HG03571 (cell line): ENCODE measurements at regions not wholly inside any gene's neighbourhood (a gene's known extent, or its start where the extent isn't known, plus 50 kb on each side); places are given as distances from the start of the nearest gene placed in this dataset.
"Not testable (repeated sequence)": the region's sequence is repeated elsewhere in the genome, so short reads cannot be mapped to it uniquely, and the experiment has no call there.

Experiments
- ATAC-seq: cut with Tn5 transposase; IDR thresholded peaks from one replicate; pipeline ENCODE4 v1.9.1; 2021; ENCODE audit not compliant: unreplicated experiment

DNA sequence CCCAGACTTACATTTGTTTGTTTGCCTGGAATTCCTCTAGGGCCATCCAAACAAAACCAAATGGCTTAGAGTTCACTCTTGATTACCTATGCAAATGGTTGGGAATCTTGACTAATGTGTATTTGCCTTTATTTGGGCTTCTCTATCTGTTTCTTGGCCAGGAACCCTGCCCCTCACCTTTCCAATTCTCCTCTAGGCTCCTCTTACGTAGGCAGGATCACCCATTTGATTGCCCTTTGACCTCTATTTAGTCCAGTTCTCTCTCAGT lies 123.0 kb upstream of the DYRK2 start:
- ATAC-seq: no peak

DNA sequence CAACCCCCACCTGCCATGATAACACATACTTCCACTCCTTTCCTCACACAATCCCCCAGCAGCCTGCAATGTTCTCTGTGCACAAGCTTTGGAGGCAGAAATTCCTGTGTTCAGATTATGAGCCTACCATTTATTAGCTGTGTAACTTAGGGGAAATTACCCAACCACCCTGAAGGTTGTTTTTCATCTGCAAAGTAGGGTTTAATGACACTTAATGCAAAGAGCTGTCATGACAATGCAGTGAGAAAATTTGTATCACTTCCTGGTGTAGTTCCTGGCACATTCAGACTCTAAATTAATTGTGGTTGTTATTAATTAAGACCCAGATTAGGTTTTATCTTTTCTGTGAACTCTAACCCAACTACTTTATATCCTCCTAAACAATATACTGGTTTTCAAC lies 122.4 kb upstream of the DYRK2 start:
- ATAC-seq: no peak

DNA sequence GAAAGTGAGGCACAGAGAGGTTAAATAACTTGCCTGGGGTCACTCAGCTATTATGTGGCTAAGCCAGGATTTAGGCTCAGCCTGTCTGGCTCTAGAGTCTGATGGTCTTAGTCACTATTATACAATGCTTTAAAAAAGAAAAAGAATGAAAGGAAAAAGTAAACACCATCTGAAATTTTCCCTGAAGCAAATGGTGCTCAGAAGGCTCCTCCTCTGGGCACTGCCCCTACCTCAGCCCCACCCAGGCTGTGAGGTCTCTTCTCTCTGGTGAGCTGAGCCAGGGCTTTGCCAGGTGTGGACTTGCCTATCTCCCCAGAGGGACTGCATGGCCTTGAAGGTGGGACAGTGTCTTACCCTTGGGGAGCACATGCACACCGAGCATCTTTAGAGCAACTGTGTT lies 117.5 kb upstream of the DYRK2 start:
- ATAC-seq: no peak

DNA sequence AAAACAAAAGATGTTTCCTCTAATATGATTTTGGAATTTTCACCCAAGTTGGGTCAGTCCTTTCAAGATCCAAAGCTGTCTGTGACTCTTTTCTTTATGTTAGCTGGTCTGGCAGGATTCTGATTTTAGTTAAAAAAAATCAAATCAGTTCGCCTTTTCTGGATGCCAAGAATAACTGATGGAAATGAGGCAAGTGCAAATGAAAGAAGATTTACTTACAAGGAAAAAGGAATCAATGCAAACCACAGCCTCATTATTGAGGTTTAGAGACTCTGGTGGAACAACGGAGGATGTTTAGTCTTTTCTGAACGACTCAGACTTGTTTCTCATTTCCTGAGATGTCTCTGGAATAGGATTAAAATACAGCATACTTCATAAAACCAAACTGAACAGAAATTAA lies 117.0 kb upstream of the DYRK2 start:
- no peak for ATAC-seq

DNA sequence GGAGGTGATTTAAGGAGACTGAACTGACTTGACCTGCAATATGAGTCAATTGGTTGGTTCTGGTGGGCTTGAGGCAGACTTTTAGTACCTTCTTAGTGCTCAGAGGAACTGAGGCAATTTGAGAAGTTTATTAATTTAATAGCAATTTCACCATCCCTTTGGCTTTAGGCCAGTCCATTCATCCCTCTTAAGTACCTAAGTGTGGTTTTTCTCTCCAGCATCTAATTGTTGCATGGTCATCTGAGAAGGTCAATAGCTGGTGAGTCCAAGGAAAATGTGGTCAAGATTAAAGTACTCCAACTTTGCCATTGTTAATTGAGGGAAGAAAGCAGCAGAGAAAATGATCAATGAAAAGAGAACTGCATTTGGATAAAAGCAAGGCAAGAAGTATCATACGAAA lies 115.4 kb upstream of the DYRK2 start:
- ATAC-seq: no peak

DNA sequence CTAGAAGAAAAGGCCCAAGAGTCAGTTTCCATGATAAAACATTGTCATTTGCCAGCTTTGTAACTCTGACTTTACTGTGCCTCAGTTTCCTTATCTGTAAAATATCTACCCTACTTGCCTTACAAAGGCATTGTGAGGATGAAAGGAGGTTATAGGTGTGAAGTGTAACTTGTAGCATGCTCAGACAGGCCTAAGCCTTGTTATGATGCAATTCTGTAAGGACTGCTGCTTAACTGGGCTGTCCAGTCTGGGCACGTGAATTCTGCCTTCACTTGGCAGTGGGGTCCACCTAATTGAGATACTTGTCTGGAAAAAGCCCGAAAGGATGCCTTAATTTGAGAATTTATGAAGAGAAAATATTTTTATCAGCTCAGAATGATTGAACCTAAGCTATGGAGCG lies 114.5 kb upstream of the DYRK2 start:
- no peak for ATAC-seq

DNA sequence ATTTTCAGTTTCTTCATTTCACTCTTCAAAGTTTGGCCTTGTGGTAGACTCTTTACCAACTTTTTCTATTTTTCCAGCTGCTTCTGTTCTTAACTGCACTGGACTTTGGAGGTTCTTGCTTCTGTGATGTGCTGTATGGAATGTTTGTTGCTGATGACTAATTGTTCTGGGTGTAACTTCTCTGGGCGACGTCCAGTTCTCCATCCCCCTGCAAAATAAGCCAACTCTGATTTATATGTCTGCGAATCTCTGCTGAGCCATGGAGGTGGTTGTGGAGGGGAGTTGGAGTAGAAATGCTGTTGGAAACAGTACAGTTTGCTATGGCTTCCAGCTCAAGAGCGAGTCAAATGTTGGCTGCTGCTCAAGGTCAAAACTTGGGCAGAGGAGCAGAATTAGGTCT lies 113.9 kb upstream of the DYRK2 start:
- no peak for ATAC-seq

DNA sequence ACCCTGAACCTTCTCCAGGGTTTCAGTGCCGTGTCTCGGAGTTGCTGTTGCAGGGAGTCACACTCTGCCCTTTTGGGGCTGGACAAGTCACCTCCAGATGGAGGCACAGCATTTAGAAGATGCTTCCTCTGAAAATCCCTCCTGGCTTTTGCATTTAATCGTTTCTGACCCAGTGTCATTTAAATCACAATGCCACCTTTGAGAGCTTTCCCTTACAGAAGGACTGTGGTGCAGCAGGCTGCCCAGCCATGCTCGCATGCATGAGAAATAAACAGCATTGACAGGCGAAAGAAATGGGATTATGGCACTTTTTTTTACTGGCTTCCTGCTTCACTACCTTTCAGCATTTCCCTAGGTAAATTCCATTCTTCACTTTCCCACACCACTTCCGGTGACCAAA lies 113.4 kb upstream of the DYRK2 start:
- no peak for ATAC-seq

DNA sequence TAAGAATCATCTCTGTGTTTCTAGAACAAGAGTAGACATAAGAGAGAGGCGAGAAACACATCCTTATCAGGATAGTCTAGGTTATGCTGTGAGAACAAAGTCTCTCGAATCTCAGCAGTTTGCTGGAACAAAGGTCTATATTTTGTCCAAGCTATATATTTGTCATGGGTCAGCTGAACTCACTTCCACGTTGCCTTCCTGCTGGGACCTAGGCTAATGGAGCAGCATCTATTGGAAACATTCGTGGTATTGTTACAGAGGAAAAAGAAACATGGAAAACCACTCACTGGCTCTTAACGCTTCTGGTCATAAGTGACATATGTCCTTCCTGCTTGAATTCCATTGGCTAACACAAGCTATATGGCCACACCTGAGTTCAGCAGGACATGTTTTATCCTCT lies 112.6 kb upstream of the DYRK2 start:
- no peak for ATAC-seq

DNA sequence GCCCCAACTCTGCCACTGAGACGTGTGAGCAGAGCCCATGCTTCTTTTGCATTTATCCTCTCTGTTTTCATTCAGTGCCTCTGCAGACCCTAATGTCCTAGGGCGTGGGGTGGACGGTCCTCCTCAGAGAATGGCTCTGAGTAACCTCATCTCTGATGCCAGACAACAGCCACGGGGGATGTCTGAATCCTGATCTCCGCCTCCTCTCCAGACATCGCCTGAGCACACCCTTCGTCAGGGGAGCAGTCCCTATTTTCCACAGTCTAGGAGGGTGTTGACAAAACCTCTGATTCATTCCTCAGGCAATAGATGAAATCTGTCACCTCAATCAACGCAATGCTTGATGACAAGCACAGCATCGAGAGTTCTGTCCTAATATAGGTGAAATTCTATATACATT lies 109.2 kb upstream of the DYRK2 start:
- ATAC-seq: no peak

DNA sequence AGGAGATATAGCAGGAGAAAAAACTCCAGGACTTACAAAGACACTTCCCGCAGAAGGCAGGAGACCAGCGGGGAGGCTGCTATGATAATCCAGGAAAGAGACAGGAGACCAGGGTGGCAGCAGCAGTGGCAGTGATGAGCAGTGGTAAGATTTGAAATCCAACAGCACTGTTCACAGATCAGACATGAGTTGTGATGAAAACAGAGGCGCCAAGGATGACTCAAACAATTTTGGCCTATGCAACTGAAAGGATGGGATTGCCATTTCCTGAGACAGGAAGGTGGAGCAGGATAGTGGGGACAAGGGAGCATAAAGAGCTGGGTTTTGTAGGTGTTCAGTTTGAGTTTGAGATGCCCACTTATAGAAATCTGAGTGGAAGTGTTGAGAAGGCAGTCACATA lies 108.6 kb upstream of the DYRK2 start:
- no peak for ATAC-seq

DNA sequence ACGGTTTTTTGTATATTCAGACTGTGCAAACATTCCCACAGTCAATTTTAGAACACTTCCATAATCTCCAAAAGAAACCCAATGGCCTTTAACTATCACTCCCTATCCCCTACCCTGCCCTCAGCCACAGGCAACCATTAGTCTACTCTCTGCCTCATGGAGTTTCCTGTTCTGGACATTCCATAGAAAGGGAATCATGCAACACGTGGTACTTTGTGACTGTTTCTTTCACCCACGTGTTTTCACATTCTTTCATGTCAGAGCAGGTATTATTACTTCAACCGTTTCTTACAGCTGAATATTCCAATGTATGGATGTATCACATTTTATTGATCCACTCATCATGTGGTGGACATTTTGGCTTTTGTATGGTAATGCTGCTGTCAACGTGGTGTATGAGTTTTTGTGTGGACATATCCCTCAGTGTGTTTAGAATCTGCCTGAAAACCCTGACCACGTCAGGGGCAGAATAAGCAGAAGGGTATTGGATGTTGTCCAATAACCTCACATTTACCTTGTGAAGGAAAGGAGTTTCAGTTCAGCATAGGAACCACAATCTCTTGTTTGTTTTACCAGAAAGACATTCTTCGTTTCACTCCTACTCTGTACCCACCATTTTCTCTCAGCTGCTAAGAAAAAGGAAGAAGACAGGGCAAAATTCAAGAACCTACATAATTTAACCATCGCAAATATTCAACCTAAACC lies 107.5 kb upstream of the DYRK2 start:
- no peak for ATAC-seq

DNA sequence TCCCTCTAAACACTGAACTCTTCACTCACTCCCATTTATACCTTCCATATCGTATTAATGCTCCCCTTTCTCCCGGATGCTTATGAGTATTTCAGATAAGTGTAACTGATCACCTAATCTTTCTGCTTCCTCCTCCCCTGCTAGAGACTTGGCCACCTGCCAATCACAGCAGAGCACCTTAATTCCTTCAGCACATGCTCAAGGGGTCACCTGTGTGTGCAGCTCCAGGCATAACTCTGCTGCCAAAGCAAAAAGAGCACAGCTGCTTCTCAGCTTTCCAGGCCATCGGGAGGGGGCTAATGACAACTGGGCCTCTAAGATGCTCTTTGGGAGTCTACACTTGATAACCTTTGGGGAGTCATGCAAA lies 106.9 kb upstream of the DYRK2 start:
- no peak for ATAC-seq

DNA sequence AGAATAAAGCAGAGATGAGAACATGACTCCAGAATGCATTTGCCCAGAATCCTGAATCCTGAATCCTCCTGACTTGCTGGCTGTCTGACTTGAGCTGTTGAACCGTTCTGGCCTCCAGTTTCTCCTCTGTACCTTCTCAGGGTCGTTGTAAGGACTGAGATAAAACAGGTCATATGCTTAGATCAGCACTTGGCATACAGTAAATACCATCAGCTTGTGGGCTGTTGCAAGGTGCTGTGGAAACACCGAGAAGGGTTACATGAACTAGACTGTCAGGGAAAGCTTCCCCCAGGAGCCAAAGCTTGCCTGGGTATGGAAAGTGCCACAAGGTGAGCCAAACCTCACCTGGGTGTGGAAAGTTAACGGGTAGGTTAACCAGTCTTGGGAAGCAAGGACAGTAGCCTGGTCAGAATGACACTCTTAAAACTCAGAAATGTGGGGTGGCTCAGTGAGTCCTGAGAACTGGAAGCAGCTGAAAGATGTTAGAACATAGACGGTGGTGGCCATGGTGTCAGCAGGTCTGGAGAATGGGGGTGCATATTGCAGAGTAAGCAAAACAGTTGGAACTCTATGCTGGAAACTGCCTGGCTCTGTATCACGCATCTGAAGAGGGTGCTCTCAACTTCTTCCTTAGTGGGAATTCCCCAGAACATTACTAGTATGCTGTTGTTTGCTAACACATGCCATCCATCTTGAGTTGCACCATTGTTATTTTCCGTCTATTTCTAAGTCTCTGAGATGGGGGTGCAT lies 105.3 kb upstream of the DYRK2 start:
- no peak for ATAC-seq

DNA sequence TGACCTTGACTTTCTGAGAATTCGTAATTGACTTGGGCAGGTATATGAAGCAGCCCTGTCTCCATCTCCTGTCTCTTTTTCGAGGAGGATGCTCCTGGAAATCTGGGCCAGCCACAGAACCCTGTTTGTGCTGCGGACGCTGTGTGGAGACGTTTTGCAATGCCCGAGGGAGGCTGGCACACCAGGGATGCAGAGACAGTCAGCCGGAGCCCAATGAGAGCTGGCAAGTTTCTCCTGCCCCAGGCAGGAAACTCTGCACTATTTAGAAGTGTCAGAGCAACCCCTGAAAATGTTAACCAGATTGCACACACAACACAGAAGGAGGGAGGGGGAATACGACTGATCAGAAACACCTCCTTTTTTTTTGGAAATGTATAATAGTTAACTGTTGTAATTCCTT lies 103.2 kb upstream of the DYRK2 start:
- ATAC-seq: no peak

DNA sequence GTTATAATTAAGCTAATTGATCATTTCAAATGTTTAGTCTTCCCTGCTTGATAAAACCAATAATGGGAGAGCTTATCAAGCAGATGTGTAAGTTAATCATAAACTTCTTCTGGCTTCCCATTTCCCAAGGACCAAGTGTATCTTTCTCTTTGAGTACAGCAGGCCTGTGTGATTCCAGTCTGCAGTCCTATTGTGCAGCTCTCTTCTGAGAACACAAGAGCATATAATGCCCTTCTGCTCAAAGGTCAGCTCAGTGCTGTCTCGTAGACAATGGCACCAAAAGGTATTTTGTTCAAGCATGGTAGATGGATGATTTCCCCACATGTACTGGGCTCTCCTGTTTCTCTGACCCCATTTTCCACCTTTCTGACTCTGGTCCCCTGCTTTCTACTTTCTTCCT lies 101.8 kb upstream of the DYRK2 start:
- no peak for ATAC-seq

DNA sequence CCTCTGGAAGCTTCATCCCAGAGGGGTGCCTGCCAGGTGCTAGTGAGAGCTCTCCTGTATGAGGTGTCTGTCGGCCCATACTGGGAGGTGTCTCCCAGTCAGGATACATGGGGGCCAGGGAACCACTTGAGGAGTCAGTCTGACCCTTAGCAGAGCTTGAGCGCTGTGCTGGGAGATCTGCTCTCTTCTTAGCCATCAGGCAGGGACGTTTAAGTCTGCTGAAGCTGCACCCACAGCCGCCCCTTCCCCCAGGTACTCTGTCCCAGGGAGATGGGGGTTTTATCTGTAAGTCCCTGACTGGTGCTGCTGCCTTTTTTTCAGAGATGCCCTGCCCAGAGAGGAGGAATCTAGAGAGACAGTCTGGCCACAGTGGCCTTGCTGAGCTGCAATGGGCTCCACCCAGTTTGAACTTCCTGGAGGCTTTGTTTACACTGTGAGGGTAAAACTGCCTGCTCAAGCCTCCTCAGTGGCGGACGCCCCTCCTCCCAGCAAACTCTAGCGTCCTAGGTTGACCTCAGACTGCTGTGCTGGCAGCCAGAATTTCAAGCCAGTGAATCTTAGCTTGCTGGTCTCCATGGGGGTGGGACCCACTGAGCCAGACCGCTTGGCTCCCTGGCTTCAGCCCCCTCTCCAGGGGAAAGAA lies 93.3 kb upstream of the DYRK2 start:
- not testable (repeated sequence) for ATAC-seq

DNA sequence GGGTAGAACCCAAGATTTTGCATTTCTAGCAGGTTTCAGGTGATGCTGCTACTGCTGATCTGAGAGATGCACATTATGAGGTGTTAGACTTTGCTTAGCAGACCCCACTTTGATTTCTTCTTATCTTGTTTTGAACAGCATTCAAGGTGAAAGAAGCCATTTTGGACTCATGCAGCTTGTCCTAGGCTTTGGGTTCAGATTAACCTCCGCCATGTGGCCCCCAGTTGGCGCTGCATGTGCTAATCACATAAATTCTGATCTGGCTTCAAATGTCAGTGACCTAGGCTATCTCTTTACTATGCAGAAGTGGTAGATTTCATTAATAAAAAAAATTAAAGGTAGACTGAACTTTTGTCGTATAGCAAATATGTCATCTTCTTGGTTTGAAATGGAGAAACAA lies 89.8 kb upstream of the DYRK2 start:
- ATAC-seq: no peak

DNA sequence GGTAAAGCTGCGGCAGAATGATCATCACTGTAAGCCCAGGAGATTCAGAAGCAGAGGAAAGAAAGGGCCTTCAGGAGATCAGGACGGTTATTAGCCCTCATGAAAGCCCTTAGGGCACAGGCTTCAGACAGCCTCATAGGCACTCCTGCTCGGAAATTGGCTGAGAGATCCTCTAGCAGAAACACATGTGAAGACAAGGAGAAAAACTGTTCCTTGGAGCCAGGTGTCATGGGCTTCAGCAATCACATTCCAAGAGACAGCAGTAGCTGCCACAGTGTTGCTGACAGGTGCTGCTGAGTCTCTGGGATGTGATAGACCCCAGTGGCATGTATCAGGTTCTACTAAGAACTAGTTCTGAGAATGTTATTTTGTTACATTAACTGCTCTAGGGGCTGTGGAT lies 88.8 kb upstream of the DYRK2 start:
- no peak for ATAC-seq

DNA sequence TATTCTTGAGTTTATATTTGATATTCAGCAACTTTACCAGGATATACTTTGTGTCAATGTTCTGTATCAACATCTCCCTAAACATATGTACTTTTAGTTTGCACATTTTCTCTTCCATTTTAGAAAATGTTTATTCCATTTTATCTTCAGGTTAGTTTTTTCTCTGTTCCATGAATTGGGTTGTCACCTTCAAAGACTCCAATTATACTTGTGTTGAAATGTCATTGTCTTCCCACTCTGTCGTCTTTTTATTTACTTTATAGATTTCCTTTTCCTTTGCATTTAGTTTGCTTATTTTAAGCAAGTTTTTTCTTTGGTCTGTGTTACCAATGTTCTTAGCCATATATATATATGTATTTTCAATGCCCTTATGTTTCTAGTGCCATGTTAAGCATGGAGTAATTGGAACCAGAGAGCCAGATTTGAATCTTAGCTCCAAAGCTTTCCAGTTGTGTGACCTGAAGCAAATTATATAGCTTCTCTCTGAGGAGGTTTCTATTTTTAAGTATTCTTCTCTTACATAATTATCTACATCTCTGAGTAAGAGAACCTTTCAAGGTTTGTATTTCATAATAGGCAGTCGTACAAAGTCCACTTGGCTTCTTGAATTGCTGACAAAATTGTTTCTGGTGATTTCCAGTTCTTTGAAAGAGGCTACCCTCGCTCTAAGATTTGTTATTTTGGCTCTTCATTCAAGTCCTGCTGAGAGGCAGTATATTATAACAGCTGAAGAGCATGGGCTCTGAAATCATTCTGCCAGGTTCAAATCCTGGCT lies 85.8 kb upstream of the DYRK2 start:
- ATAC-seq: no peak

DNA sequence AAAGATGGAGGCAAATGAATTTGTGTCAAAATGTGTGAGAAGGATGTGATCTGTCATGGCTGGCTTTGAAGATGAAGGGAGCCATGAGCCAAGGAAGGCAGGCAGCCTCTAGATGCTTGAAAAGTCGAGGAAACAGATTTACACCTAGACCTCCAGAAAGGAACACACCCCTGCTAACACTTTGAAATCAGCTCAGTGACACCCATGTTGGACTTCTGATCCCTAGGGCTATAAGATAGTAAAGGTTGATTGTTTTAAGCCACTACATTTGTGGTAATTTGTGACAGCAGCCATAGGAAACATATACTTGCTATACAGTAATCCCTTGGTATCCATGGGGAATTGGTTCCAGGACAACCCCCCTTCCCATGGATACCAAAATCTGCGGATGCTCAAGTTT lies 80.5 kb upstream of the DYRK2 start:
- ATAC-seq: no peak

DNA sequence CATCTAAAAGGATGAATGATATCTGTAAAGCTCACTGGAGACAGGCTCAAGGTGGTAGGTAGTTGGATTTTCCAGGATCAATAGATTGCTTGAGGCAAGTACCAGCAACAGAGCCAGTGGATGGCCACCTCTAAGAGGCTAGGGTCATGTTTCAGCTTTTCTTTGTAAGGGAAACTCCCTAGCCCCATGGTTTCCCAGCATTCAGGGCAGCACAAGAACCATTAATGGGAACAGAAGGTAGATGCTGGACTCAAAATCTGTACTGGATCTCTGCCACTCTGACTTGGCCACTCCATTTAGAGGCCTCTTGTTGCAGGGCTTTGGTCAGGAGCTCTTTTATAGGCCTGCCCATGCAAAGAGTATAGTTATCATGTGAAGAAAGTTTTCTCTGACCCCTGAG lies 76.1 kb upstream of the DYRK2 start:
- ATAC-seq: no peak
